HG02642 (cell line): ENCODE measurements at regions not wholly inside any gene's neighbourhood (a gene's known extent, or its start where the extent isn't known, plus 50 kb on each side); places are given as distances from the start of the nearest gene placed in this dataset.
"Not testable (repeated sequence)": the region's sequence is repeated elsewhere in the genome, so short reads cannot be mapped to it uniquely, and the experiment has no call there.

ENCODE experiments used
- ATAC-seq: cut with Tn5 transposase; IDR thresholded peaks from one replicate; pipeline ENCODE4 v1.9.1; 2021; ENCODE audit warnings: mild to moderate bottlenecking; ENCODE audit not compliant: unreplicated experiment, poor library complexity

- no peak for ATAC-seq
These were observed 655.3 kb downstream of the SH3BGRL start for GRCh38 chrX:81857192-81857591.

GRCh38 chrX:81866873-81867272 is 665.0 kb downstream of the SH3BGRL start:
- ATAC-seq = no peak

DNA sequence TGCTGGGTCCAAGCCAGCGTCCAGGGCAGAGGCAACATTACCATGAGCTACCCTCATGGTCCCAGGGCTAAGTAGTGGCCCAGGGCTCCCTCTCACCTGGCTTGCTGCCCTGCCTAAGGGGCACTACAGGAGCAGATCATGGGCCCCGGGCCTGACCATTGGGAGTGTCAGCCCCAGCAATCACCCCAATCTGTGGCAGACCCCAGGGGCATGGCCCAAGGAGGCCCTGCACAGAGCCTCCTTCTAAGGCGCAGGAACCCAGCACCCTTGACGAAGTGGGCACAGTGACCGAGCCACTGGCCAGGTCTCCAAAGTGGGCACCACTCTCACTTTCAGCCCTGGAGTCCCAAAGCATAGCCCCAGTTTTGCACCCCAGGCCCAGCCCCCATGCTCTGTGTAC is 667.1 kb downstream of the SH3BGRL start:
- ATAC-seq = no peak

GRCh38 chrX:81874807-81875206 is 672.9 kb downstream of the SH3BGRL start:
- no peak for ATAC-seq

GRCh38 chrX:81875800-81876199 is 673.9 kb downstream of the SH3BGRL start:
- ATAC-seq = no peak

DNA sequence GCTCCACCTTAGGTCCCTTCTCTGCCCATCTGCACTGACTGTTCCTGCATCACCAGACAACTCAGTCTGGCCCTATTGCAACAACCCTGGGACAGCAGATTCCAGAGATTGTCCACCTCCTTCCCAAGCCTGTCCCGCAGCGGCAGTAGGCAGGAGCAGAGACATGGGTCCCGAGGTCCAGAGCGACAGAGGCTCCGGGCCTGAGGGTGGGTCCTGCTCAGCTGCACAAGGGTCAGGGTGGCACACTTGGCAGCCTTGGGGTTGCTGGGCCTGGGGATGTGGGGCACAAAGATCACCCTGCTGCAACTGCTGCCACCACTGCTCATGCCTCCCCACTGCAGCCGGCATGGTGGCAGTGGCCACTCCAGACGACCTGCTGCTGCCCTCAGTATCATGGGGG is 674.5 kb downstream of the SH3BGRL start:
- ATAC-seq = no peak

- ATAC-seq = no peak
These were observed 688.6 kb downstream of the SH3BGRL start for GRCh38 chrX:81890521-81890920.

DNA sequence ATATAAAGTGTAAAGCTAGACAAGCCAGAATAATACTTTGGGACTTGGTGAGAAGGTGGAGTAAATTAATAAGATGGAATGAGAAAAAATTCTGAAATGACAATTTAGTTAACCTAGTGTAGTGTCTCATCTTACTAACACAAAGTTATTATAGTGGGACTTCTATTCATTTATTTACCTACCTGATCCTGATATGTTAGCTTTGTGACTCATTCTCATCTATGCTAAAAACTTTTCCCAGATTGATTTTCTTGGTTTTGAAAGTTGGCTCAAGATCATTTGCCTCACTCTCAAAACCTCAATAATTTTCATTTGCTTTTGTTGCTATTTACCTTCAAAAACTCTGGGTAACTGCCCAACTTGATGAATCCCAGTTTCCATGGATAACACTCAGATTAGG is 698.6 kb downstream of the SH3BGRL start:
- ATAC-seq = no peak

DNA sequence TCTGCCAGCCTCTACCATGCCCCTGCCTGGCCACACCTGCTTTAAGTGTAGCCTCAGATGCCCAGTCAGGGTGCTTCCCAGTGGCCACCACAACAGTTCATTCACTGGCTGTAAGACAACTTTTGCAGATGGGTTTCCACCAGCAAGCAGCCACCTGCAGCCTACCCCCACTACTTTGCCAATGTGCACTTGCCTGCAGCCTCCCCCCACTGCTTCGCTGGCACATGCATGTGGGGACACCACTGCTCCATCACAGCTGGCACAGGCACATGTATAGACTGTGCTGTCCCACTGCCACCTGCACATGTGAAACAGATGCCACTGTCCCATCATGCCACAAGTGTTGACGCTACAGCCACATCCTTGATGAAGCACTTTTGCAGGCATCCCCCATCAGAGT is 723.9 kb downstream of the SH3BGRL start:
- no peak for ATAC-seq

DNA sequence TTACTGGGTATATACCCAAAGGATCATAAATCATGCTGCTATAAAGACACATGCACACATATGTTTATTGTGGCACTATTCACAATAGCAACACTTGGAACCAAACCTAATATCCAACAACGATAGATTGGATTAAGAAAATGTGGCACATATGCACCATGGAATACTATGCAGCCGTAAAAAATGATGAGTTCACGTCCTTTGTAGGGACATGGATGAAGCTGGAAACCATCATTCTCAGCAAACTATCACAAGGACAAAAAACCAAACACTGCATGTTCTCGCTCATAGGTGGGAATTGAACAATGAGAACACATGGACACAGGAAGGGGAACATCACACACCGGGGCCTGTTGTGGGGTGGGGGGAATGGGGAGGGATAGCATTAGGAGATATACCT is 744.0 kb downstream of the SH3BGRL start:
- ATAC-seq = not testable (repeated sequence)

- ATAC-seq = no peak
These were observed 755.4 kb downstream of the SH3BGRL start for GRCh38 chrX:81957318-81957717.

DNA sequence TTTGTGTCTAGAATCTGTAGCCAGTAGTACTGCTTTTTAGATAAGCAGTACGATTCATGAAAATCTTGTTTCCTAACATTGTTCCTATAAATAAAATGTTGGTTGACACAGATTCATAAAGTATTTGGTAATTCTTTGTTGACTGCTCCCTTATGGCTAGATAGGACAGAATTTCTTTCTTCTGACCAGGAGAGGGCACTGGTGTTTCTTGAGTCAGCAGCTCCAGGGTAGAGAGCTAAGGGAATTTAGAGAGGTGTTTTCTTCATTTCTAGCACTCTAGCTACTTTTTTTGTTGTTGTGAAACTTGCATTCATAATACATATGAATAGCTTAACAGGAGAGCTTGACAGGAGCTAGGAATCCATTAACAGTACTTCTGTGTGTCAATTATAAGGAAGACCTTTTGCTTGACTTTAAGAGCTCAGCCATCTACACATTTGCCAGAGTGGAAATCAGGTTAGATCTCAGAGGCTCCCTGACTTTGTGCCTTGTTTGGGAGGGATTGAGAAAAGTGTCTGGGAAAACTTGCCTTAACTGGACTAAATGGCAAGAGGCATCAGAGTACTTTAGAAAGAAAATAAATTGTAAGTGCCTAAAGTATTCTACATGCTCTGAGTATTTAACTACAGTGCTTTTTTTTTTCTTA is 756.1 kb downstream of the SH3BGRL start:
- ATAC-seq = no peak

GRCh38 chrX:81959964-81960363 is 758.1 kb downstream of the SH3BGRL start:
- ATAC-seq = no peak

DNA sequence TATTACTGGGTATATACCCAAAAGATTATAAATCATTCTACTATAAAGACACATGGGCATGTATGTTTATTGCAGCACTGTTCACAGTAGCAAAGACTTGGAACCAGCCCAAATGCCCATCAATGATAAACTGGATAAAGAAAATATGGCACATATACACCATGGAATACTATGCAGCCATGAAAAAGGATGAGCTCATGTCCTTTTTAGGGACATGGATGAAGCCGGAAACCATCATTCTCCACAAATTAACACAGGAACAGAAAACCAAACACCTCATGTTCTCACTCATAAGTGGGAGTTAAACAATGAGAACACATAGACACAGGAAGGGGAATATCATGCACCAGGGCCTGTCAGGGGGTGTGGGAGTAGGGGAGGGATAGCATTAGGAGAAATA is 772.5 kb downstream of the SH3BGRL start:
- ATAC-seq = not testable (repeated sequence)

- ATAC-seq = no peak
These were observed 778.1 kb downstream of the SH3BGRL start for GRCh38 chrX:81979806-81980515.

- ATAC-seq = not testable (repeated sequence)
These were observed 785.3 kb downstream of the SH3BGRL start for GRCh38 chrX:81987217-81987616.

- no peak for ATAC-seq
These were observed 794.3 kb downstream of the SH3BGRL start for GRCh38 chrX:81996166-81996565.

- ATAC-seq = no peak
These were observed 827.8 kb downstream of the SH3BGRL start for GRCh38 chrX:82029571-82030218.

- ATAC-seq = no peak
These were observed 829.3 kb downstream of the SH3BGRL start for GRCh38 chrX:82031250-82031649.

GRCh38 chrX:82038793-82039192 is 836.9 kb downstream of the SH3BGRL start:
- no peak for ATAC-seq

- ATAC-seq = no peak
These were observed 839.1 kb downstream of the SH3BGRL start for GRCh38 chrX:82041034-82041433.

GRCh38 chrX:82058728-82059127 is 856.8 kb downstream of the SH3BGRL start:
- ATAC-seq = no peak
